ENCODE measurements at regions not wholly inside any gene's neighbourhood (a gene's known extent, or its start where the extent isn't known, plus 50 kb on each side); places are given as distances from the start of the nearest gene placed in this dataset.

DNA sequence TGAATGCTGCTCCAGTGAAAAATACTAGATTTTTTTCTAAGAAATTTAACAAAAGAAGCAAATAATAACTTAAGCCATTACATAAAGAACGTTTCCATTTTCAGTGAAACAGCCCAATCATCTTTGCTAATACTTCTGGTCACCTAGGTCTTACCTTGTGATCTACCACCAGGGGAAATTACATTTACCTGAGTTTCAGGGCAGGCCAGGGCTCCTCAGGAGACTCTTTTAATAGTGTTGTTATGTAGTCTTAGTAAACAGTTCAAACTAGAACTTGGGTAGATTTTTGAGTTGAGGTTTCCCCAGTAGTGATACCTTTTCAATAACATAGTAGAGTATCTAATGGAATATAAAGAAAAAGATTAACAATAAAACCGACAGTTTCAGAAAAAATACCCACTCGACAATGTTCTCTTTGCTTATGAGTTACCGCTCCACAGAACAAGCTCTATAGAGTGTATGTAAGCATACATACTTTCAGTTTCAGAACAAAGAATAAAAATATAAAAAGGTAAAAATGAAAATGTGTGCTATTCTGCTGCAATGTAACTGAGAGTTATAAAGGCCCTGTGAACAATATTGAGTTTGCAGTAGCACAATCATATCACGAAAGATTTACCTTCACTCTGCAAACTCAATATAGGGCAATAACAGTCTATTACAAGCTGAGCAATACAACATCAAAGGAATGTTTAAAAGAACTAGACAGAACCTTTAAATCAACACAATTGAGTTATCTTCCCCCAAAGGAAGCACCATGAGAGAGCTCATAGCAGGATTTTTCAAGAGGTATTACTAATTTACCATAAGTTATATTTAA is 165.8 kb downstream of the ATOH1 start:
- DNase-seq (ENCODE audit: low read depth) = no peak
- no peaks in the 10 kb centered on the region for H3K27me3 ChIP-seq (ENCODE audit: control insufficient read depth, insufficient read depth, low read length)
- H3K36me3 ChIP-seq (ENCODE audit: control insufficient read depth, insufficient read depth, low read length) = no peaks in the 10 kb centered on the region
- TF ChIP-seq, protein P1, sequence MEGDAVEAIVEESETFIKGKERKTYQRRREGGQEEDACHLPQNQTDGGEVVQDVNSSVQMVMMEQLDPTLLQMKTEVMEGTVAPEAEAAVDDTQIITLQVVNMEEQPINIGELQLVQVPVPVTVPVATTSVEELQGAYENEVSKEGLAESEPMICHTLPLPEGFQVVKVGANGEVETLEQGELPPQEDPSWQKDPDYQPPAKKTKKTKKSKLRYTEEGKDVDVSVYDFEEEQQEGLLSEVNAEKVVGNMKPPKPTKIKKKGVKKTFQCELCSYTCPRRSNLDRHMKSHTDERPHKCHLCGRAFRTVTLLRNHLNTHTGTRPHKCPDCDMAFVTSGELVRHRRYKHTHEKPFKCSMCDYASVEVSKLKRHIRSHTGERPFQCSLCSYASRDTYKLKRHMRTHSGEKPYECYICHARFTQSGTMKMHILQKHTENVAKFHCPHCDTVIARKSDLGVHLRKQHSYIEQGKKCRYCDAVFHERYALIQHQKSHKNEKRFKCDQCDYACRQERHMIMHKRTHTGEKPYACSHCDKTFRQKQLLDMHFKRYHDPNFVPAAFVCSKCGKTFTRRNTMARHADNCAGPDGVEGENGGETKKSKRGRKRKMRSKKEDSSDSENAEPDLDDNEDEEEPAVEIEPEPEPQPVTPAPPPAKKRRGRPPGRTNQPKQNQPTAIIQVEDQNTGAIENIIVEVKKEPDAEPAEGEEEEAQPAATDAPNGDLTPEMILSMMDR (IDR thresholded peaks at IDR 0.05; ENCODE audit: insufficient read depth, low read length, poor library complexity, severe bottlenecking) = no peak
- H3K4me3 ChIP-seq (ENCODE audit: low read depth, low read length) = no peak overlapping the region

DNA sequence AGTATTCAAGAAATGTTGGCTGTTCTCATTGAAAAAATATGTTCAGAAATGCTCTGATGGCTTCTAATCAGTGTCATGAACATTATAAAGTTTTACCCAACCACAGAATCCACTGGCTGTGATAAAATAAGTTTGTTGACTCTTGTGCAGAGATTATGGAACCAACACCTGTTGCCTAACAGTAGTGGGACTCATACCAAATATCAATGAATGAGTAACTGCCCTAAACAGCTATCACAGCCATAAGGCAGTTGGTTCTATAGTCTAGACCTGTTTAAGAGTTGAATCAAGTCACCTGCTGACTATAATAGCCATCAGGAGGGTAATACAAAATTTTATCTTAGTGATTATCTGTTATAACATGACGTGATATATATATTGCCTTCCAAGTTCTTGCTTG is 168.3 kb downstream of the ATOH1 start:
- H3K4me3 ChIP-seq (ENCODE audit: low read depth, low read length) = no peak overlapping the region

DNA sequence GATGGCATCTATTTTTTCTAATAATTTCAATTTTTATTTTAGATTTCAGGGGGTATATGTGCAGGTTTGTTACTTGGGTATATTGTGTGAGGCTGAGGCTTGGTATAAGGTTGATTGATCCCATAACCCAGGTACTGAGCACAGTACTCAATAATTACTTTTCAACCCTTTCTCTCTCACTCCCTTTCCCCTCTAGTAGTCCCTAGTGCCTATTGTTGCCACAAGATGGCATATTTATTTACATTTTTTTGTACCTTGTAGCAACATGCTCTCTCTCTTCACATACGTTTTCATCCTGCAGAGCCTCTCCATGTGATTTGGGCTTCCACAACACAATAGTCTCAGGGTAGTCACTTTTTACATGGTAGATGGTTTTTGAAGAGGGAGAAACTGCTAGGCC is 172.0 kb downstream of the ATOH1 start:
- no peaks in the 10 kb centered on the region for H3K36me3 ChIP-seq (ENCODE audit: control insufficient read depth, insufficient read depth, low read length)
- no peak overlapping the region for H3K4me3 ChIP-seq (ENCODE audit: low read depth, low read length)
- DNase-seq (ENCODE audit: low read depth) = no peak
- TF ChIP-seq, protein P1 (IDR thresholded peaks at IDR 0.05; ENCODE audit: insufficient read depth, low read length, poor library complexity, severe bottlenecking) = no peak
- no peaks in the 10 kb centered on the region for H3K27me3 ChIP-seq (ENCODE audit: control insufficient read depth, insufficient read depth, low read length)

More for the DNA sequence above, 168.3 kb downstream of the ATOH1 start:
- no peaks in the 10 kb centered on the region for H3K36me3 ChIP-seq (ENCODE audit: control insufficient read depth, insufficient read depth, low read length)
- no peak for DNase-seq (ENCODE audit: low read depth)
- TF ChIP-seq, protein P1 (IDR thresholded peaks at IDR 0.05; ENCODE audit: insufficient read depth, low read length, poor library complexity, severe bottlenecking) = no peak
- H3K27me3 ChIP-seq (ENCODE audit: control insufficient read depth, insufficient read depth, low read length) = no peaks in the 10 kb centered on the region

DNA sequence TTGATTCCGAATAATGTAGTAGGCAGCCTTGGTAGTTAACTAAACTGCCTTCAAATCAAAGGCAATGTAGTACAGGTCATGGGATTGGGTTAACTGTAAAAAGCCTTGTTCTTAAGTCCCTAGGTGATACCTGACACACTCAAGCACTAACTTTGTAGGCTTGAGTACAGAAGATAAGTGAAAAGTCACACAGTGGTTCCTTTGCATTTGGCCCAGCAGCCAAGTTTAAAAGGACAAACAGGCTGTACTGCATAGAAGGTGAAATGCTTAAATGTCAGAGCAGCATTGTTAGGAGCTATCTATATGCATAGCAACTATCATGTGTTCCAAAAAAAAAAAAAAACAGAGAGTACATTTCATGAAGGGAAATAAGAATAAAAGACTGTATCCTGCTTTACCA is 178.4 kb downstream of the ATOH1 start:
- H3K4me3 ChIP-seq (ENCODE audit: low read depth, low read length) = no peak overlapping the region
- no peak for DNase-seq (ENCODE audit: low read depth)
- TF ChIP-seq, protein P1 (IDR thresholded peaks at IDR 0.05; ENCODE audit: insufficient read depth, low read length, poor library complexity, severe bottlenecking) = no peak

DNA sequence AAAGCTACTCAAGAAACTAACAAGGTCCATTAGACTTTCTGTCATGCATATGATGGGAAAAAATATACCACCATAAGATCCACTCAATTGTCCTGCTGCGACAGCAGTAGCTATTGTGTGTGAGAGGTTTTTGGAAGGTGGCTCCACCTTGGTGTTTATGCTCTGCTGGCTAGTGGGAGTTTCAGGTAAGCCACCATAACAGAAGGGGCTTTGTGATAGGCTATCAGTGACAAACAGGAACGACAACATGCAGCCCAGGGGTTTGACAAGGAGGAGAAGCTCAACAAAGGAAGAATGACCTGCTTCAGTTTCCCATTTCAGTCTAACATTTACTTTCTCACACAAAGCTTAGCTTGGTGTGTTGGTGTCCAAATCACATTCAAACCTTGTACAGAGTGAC is 182.6 kb downstream of the ATOH1 start:
- TF ChIP-seq, protein P1 (IDR thresholded peaks at IDR 0.05; ENCODE audit: insufficient read depth, low read length, poor library complexity, severe bottlenecking) = no peak
- Histone ChIP-seq H3K4me3 (ENCODE audit: low read depth, low read length) (no peak overlapping the region), H3K36me3 (ENCODE audit: control insufficient read depth, insufficient read depth, low read length) (no peaks in the 10 kb centered on the region), H3K27me3 (ENCODE audit: control insufficient read depth, insufficient read depth, low read length) (no peaks in the 10 kb centered on the region)
- DNase-seq (ENCODE audit: low read depth) = no peak

More for the DNA sequence above, 178.4 kb downstream of the ATOH1 start:
- Histone ChIP-seq H3K36me3 (ENCODE audit: control insufficient read depth, insufficient read depth, low read length) (no peaks in the 10 kb centered on the region), H3K27me3 (ENCODE audit: control insufficient read depth, insufficient read depth, low read length) (no peaks in the 10 kb centered on the region)
